H9 (cell line): ENCODE measurements at regions not wholly inside any gene's neighbourhood (a gene's known extent, or its start where the extent isn't known, plus 50 kb on each side); places are given as distances from the start of the nearest gene placed in this dataset.

ENCODE experiments used
- DNase-seq: peaks from one replicate; pipeline ENCODE4 v3.0.0-alpha.2; 2017
- H2AFZ ChIP-seq: one replicate; pipeline ENCODE4 v1.6.1; 2013; ENCODE audit warnings: mild to moderate bottlenecking, low read length, control low read depth, moderate library complexity
- H2AK5ac ChIP-seq: 2 replicates; pipeline ENCODE4 v1.6.1; 2013; ENCODE audit warnings: low read length, control low read depth, mixed read lengths; ENCODE audit not compliant: insufficient read length
- H2BK120ac ChIP-seq: one replicate; pipeline ENCODE4 v1.6.1; 2013; ENCODE audit warnings: low read depth, mild to moderate bottlenecking, low read length, control low read depth, inconsistent platforms; ENCODE audit not compliant: poor library complexity, severe bottlenecking
- H2BK12ac ChIP-seq: 2 replicates; pipeline ENCODE4 v1.6.1; 2013; ENCODE audit warnings: low read length, control low read depth, mixed read lengths, low read depth; ENCODE audit not compliant: insufficient read length
- H2BK15ac ChIP-seq: 2 replicates; pipeline ENCODE4 v1.6.1; 2013; ENCODE audit warnings: low read depth, low read length, control low read depth
- H2BK20ac ChIP-seq: one replicate; pipeline ENCODE4 v1.6.1; 2013; ENCODE audit warnings: low read depth, mild to moderate bottlenecking, low read length, control low read depth, inconsistent platforms; ENCODE audit not compliant: poor library complexity, severe bottlenecking
- H2BK5ac ChIP-seq: 2 replicates; pipeline ENCODE4 v1.6.1; 2013; ENCODE audit warnings: low read length, control low read depth, mixed read lengths; ENCODE audit not compliant: insufficient read length
- H3K14ac ChIP-seq: 2 replicates; pipeline ENCODE4 v1.6.1; 2013; ENCODE audit warnings: low read length, control low read depth; ENCODE audit not compliant: insufficient read depth
- H3K18ac ChIP-seq: 2 replicates; pipeline ENCODE4 v1.6.1; 2013; ENCODE audit warnings: low read depth, mild to moderate bottlenecking, mixed read lengths, low read length, control low read depth; ENCODE audit not compliant: insufficient read length
- H3K23ac ChIP-seq: 2 replicates; pipeline ENCODE4 v1.6.1; 2013; ENCODE audit warnings: low read length, control low read depth, mixed read lengths, low read depth; ENCODE audit not compliant: insufficient read length
- H3K23me2 ChIP-seq: 2 replicates; pipeline ENCODE4 v1.6.1; 2013; ENCODE audit warnings: low read depth, mild to moderate bottlenecking, mixed read lengths, low read length, control low read depth; ENCODE audit not compliant: insufficient read length, poor library complexity, severe bottlenecking
- H3K27ac ChIP-seq: 2 replicates; pipeline ENCODE4 v1.5.1; 2013; ENCODE audit warnings: low read length, control low read depth, mixed read lengths, low read depth; ENCODE audit not compliant: insufficient read length
- H3K27me3 ChIP-seq: 2 replicates; pipeline ENCODE4 v1.6.1; 2013; ENCODE audit warnings: low read length, control low read depth, inconsistent platforms; ENCODE audit not compliant: insufficient read depth
- H3K4ac ChIP-seq: 2 replicates; pipeline ENCODE4 v1.6.1; 2013; ENCODE audit warnings: low read depth, mild to moderate bottlenecking, control low read depth, inconsistent platforms, low read length, moderate library complexity
- H3K4me1 ChIP-seq: 2 replicates; pipeline ENCODE4 v1.6.1; 2013; ENCODE audit warnings: low read length, control low read depth, inconsistent platforms; ENCODE audit not compliant: insufficient read depth
- H3K4me2 ChIP-seq: 2 replicates; pipeline ENCODE4 v1.6.1; 2013; ENCODE audit warnings: low read length, control low read depth, mixed read lengths; ENCODE audit not compliant: insufficient read length, insufficient read depth
- H3K56ac ChIP-seq: 2 replicates; pipeline ENCODE4 v1.6.1; 2013; ENCODE audit warnings: low read depth, mild to moderate bottlenecking, mixed read lengths, low read length, control low read depth; ENCODE audit not compliant: insufficient read length
- H3K79me1 ChIP-seq: 2 replicates; pipeline ENCODE4 v1.6.1; 2013; ENCODE audit warnings: low read depth, mild to moderate bottlenecking, moderate library complexity, low read length, control low read depth, inconsistent platforms; ENCODE audit not compliant: insufficient read depth, poor library complexity, severe bottlenecking
- H3K79me2 ChIP-seq: 2 replicates; pipeline ENCODE4 v1.6.1; 2013; ENCODE audit warnings: low read length, control low read depth, inconsistent platforms; ENCODE audit not compliant: insufficient read depth
- H3K9ac ChIP-seq: 2 replicates; pipeline ENCODE4 v1.6.1; 2013; ENCODE audit warnings: low read length, control low read depth, mixed read lengths; ENCODE audit not compliant: insufficient read length; ENCODE audit errors: extremely low read depth
- H3K9me3 ChIP-seq: one replicate; pipeline ENCODE4 v1.6.1; 2013; ENCODE audit warnings: low read depth, low read length, inconsistent platforms; ENCODE audit not compliant: control insufficient read depth
- H3T11ph ChIP-seq: one replicate; pipeline ENCODE4 v1.6.1; 2013; ENCODE audit warnings: mild to moderate bottlenecking, low read length, control low read depth, inconsistent platforms
- H4K20me1 ChIP-seq: one replicate; pipeline ENCODE4 v1.6.1; 2013; ENCODE audit not compliant: control insufficient read depth, insufficient read length, insufficient read depth
- H4K5ac ChIP-seq: 2 replicates; pipeline ENCODE4 v1.6.1; 2013; ENCODE audit warnings: low read depth, mild to moderate bottlenecking, mixed read lengths, low read length, control low read depth; ENCODE audit not compliant: insufficient read length
- H4K8ac ChIP-seq: replicated peaks from 2 replicates; pipeline ENCODE4 v1.6.1; 2013; ENCODE audit warnings: low read length, control low read depth, mixed read lengths, low read depth; ENCODE audit not compliant: insufficient read length
- H4K91ac ChIP-seq: 2 replicates; pipeline ENCODE4 v1.6.1; 2013; ENCODE audit warnings: low read depth, mild to moderate bottlenecking, moderate library complexity, mixed read lengths, low read length, control low read depth; ENCODE audit not compliant: insufficient read length
- H3K27ac Mint-ChIP-seq, 3 experiments: 2 replicates in 2 of 3; 3 replicates in 1 of 3; pipeline ENCODE4 v1.8.0; 2020 to 2021; ENCODE audit warnings: mixed read lengths in 3 of 3, mild to moderate bottlenecking in 1 of 3, moderate library complexity in 1 of 3
- H3K27me3 Mint-ChIP-seq: 2 replicates; pipeline ENCODE4 v1.8.0; 2021; ENCODE audit warnings: low read depth, mild to moderate bottlenecking, moderate library complexity, mixed read lengths
- H3K36me3 Mint-ChIP-seq, 3 experiments: 2 replicates in 2 of 3; 3 replicates in 1 of 3; pipeline ENCODE4 v1.8.0; 2020 to 2021; ENCODE audit warnings: low read depth in 3 of 3, mixed read lengths in 3 of 3; ENCODE audit not compliant: insufficient read depth in 1 of 3
- H3K4me1 Mint-ChIP-seq, 2 experiments: 2 replicates each; pipeline ENCODE4 v1.8.0; 2020; ENCODE audit warnings: mixed read lengths in 2 of 2
- H3K4me3 Mint-ChIP-seq, 2 experiments: 2 replicates in 1 of 2; 3 replicates in 1 of 2; pipeline ENCODE4 v1.8.0; 2020 to 2021; ENCODE audit warnings: mild to moderate bottlenecking in 2 of 2, mixed read lengths in 2 of 2, moderate library complexity in 1 of 2
- H3K9me3 Mint-ChIP-seq, 2 experiments: 2 replicates in 1 of 2; 3 replicates in 1 of 2; pipeline ENCODE4 v1.8.0; 2020; ENCODE audit warnings: mild to moderate bottlenecking in 2 of 2, mixed read lengths in 2 of 2, moderate library complexity in 1 of 2
- WGBS: extraction: QIAGEN DNeasy Blood & Tissue Kit; methylation state at CpG from one replicate; pipeline ENCODE4 v1.1.7; 2013; ENCODE audit warnings: missing lambda C conversion rate, low lambda C conversion rate, mixed read lengths; ENCODE audit not compliant: insufficient read length; ENCODE audit errors: extremely low coverage; 5-methylcytosine and 5-hydroxymethylcytosine counted together
- TF ChIP-seq, protein P1 (sequence below): fragments of 200-600 bp; sonication (generic); conservative IDR thresholded peaks from 3 replicates; pipeline ENCODE4 v1.8.0; 2021; ENCODE audit warnings: antibody characterized with exemption, mild to moderate bottlenecking

DNA sequence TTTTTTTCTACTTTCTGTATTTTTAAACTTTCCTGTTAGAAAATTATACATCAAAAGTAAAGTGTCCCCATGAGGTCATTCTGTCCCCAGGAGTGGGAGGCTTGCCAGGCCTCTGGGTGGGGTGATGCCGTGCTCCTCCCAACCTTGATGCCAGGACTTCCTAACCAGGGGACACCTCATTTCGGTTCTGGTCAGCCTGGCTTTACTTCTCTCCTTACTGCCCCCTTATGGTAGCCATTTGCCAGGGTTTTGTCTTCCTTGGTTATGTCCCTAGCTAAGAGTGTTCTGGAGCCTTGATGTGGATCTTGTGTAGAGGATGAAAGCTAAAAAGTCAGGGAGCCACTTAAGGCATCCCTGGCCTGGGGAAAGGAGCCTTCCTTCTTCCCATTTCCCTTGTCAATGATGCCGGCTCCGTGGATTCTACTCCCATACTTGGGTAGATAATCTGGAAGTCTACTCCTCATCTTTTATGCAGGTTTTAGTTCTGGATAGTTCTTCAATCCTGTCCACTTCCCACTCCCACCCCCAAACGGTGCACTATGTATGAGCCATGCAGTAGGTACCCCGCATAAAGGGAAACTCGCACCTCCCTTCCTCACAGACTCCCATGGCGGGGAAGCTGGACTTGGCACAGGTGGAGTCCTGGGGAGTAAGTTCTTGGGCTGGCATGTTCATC, 164.1 kb upstream of the SALL4 start:
- Histone ChIP-seq H2AFZ (no peak overlapping the region), H3K4me2 (no peak overlapping the region), H2BK20ac (no peak overlapping the region), H3K23me2 (no peaks in the 10 kb centered on the region), H4K5ac (no peak overlapping the region), H3K79me1 (no peaks in the 10 kb centered on the region), H3K27me3 (no peaks in the 10 kb centered on the region), H4K8ac (no peak overlapping the region), H4K20me1 (no peaks in the 10 kb centered on the region), H3K79me2 (no peaks in the 10 kb centered on the region), H2AK5ac (no peak overlapping the region), H3K56ac (no peak overlapping the region), H4K91ac (no peak overlapping the region), H2BK5ac (no peak overlapping the region), H3K9ac (no peak overlapping the region), H3K23ac (no peak overlapping the region), H3K14ac (no peak overlapping the region), H3T11ph (no peak overlapping the region), H3K4me1 (peaks cover 6% of the 10 kb centered on the region), H2BK15ac (no peak overlapping the region), H3K18ac (no peak overlapping the region), H3K4ac (no peak overlapping the region), H2BK120ac (no peak overlapping the region), H3K9me3 (no peaks in the 10 kb centered on the region), H3K27ac (no peak overlapping the region), H2BK12ac (no peak overlapping the region)
- peak; percentile 82 for DNase-seq
- H3K27me3 Mint-ChIP-seq = no peaks in the 10 kb centered on the region
- H3K9me3 Mint-ChIP-seq = no peaks in the 10 kb centered on the region
- H3K4me3 Mint-ChIP-seq = no peak overlapping the region
- WGBS = no CpG with 5 or more reads among the region's 8 CpGs
- peaks cover 25 to 26% of the 10 kb centered on the region in 2 experiments for H3K4me1 Mint-ChIP-seq
- TF ChIP-seq, protein P1, sequence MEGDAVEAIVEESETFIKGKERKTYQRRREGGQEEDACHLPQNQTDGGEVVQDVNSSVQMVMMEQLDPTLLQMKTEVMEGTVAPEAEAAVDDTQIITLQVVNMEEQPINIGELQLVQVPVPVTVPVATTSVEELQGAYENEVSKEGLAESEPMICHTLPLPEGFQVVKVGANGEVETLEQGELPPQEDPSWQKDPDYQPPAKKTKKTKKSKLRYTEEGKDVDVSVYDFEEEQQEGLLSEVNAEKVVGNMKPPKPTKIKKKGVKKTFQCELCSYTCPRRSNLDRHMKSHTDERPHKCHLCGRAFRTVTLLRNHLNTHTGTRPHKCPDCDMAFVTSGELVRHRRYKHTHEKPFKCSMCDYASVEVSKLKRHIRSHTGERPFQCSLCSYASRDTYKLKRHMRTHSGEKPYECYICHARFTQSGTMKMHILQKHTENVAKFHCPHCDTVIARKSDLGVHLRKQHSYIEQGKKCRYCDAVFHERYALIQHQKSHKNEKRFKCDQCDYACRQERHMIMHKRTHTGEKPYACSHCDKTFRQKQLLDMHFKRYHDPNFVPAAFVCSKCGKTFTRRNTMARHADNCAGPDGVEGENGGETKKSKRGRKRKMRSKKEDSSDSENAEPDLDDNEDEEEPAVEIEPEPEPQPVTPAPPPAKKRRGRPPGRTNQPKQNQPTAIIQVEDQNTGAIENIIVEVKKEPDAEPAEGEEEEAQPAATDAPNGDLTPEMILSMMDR = peak; percentile 83
- H3K27ac Mint-ChIP-seq = peak overlapping the region in 1 of 3 experiments; percentile 85; a peak in 1 of 7 replicates
- H3K36me3 Mint-ChIP-seq = no peaks in the 10 kb centered on the region
